GM12878 (cell line): ENCODE measurements at regions not wholly inside any gene's neighbourhood (a gene's known extent, or its start where the extent isn't known, plus 50 kb on each side); places are given as distances from the start of the nearest gene placed in this dataset.

ENCODE experiments used
- ATAC-seq: fragments of 200-7000 bp; cut with Tn5 transposase; 3 replicates; pipeline ENCODE4 v1.9.1; 2020; ENCODE audit warnings: mild to moderate bottlenecking, moderate library complexity
- BruUV-seq: library from RNA; stranded (reverse); fragments of 400-500 nt; replicated peaks from 2 replicates; lab custom pipeline; 2021; lab: Mats Ljungman, UMichigan
- CTCF ChIA-PET: fragments of 300-600 bp; sonication (Branson Sonifier 250); formaldehyde crosslinking; extraction: SDS; loops from one replicate; lab custom pipeline; 2021; ENCODE audit warnings: inconsistent platforms; lab: Yijun Ruan, JAX
- POLR2A ChIA-PET: fragments of 350-600 bp; formaldehyde crosslinking; extraction: SDS; loops from one replicate; lab custom pipeline; 2021; ENCODE audit warnings: inconsistent platforms; lab: Charles Lee
- RAD21 ChIA-PET: fragments of 300-600 bp; sonication (Branson Sonifier 250); formaldehyde crosslinking; loops from one replicate; lab custom pipeline; 2023; ENCODE audit warnings: antibody characterized with exemption; ENCODE audit not compliant: unreplicated experiment; lab: Charles Lee
- SMC1A ChIA-PET: fragments of 300-600 bp; sonication (Branson Sonifier 250); formaldehyde crosslinking; loops from one replicate; lab custom pipeline; 2023; ENCODE audit not compliant: unreplicated experiment, uncharacterized antibody; lab: Charles Lee
- DNase-seq: peaks from one replicate; pipeline ENCODE4 v3.0.0-alpha.2; 2011; ENCODE audit warnings: low read depth, low spot score
- FAIRE-seq: peaks from 3 replicates; lab custom pipeline; 2011; peaks lifted over from hg19 to GRCh38; lab: Jason Lieb, UNC
- H2AFZ ChIP-seq: 2 replicates; pipeline ENCODE4 v1.6.0; 2011; ENCODE audit warnings: low read depth, low read length, control low read depth; ENCODE audit not compliant: control insufficient read depth
- H3K27ac ChIP-seq: 2 replicates; pipeline ENCODE4 v1.5.1; 2011; ENCODE audit warnings: control low read depth; ENCODE audit not compliant: control insufficient read depth, insufficient read depth
- H3K27me3 ChIP-seq, 2 experiments: replicated peaks in 1 of 2; 2 replicates each; pipeline versions ENCODE4 v1.6.0 to v1.6.1; 2011; ENCODE audit warnings: low read length in 1 of 2; ENCODE audit not compliant: control insufficient read depth in 2 of 2, insufficient read depth in 2 of 2
- H3K36me3 ChIP-seq, 2 experiments: 2 replicates each; pipeline ENCODE4 v1.5.1; 2011; ENCODE audit warnings: low read length in 1 of 2; ENCODE audit not compliant: control insufficient read depth in 2 of 2, insufficient read depth in 2 of 2
- H3K4me1 ChIP-seq: 2 replicates; pipeline ENCODE4 v1.6.1; 2011; ENCODE audit warnings: mild to moderate bottlenecking, low read length, moderate library complexity, mixed read lengths; ENCODE audit not compliant: control insufficient read depth, insufficient read depth
- H3K4me2 ChIP-seq: 2 replicates; pipeline ENCODE4 v1.6.0; 2011; ENCODE audit warnings: control low read depth; ENCODE audit not compliant: control insufficient read depth, insufficient read depth
- H3K4me3 ChIP-seq: fragments of 200-600 bp; sonication (generic); 2 replicates; pipeline ENCODE4 v1.5.1; 2016
- H3K79me2 ChIP-seq: 2 replicates; pipeline ENCODE4 v1.6.0; 2011; ENCODE audit warnings: low read length; ENCODE audit not compliant: control insufficient read depth, insufficient read depth
- H3K9ac ChIP-seq: 2 replicates; pipeline ENCODE4 v1.8.0; 2011; ENCODE audit warnings: low read length, control low read depth, mixed read lengths; ENCODE audit not compliant: control insufficient read depth, insufficient read depth
- H3K9me3 ChIP-seq: replicated peaks from 3 replicates; pipeline ENCODE4 v1.5.1; 2011; ENCODE audit warnings: mild to moderate bottlenecking, low read length; ENCODE audit not compliant: control insufficient read depth, insufficient read depth
- H4K20me1 ChIP-seq: 2 replicates; pipeline ENCODE4 v1.6.0; 2011; ENCODE audit not compliant: control insufficient read depth, insufficient read depth
- BMI1 ChIP-seq: fragments of 450-650 bp; IDR thresholded peaks from 2 replicates; pipeline ENCODE4 v1.6.1; 2016; ENCODE audit warnings: mild to moderate bottlenecking, moderate library complexity, borderline replicate concordance
- CREB1 ChIP-seq: IDR thresholded peaks from 2 replicates; pipeline ENCODE4 v1.6.1; 2012; ENCODE audit warnings: low read depth, mild to moderate bottlenecking, inconsistent platforms
- CREM ChIP-seq: IDR thresholded peaks from 2 replicates; pipeline ENCODE4 v1.6.1; 2014; ENCODE audit warnings: antibody characterized with exemption, low read depth
- EP300 ChIP-seq, 2 experiments: fragments of 150-350 bp in 1 of 2; IDR thresholded peaks; 2 replicates each; pipeline ENCODE4 v1.6.1; 2011 to 2012; ENCODE audit warnings: low read depth in 2 of 2, low read length in 2 of 2, borderline replicate concordance in 1 of 2, improper control_type of control experiment in 1 of 2, inconsistent platforms in 1 of 2; ENCODE audit not compliant: control insufficient read depth in 1 of 2
- ETV6 ChIP-seq, 2 experiments: fragments of 450-650 bp in 1 of 2; IDR thresholded peaks in 1 of 2; conservative IDR thresholded peaks in 1 of 2; 2 replicates each; pipeline ENCODE4 v1.6.1; 2014; ENCODE audit warnings: antibody characterized with exemption in 1 of 2, borderline replicate concordance in 1 of 2, low read depth in 1 of 2, mild to moderate bottlenecking in 1 of 2, moderate library complexity in 1 of 2
- KLF5 ChIP-seq: fragments of 450-650 bp; IDR thresholded peaks from 2 replicates; pipeline ENCODE4 v1.6.1; 2014; ENCODE audit warnings: mild to moderate bottlenecking; ENCODE audit not compliant: partially characterized antibody
- MEF2A ChIP-seq: IDR thresholded peaks from 2 replicates; pipeline ENCODE4 v1.6.1; 2011; ENCODE audit warnings: low read depth, mild to moderate bottlenecking, low read length, moderate library complexity; ENCODE audit not compliant: insufficient read depth
- MXI1 ChIP-seq: fragments of 150-350 bp; IDR thresholded peaks from 2 replicates; pipeline ENCODE4 v1.6.1; 2011; ENCODE audit warnings: low read depth, mild to moderate bottlenecking, inconsistent platforms, low read length, improper control_type of control experiment
- NBN ChIP-seq: fragments of 450-650 bp; IDR thresholded peaks from 2 replicates; pipeline ENCODE4 v1.6.1; 2016
- NR2C2 ChIP-seq: IDR thresholded peaks from 2 replicates; pipeline ENCODE4 v1.6.1; 2011; ENCODE audit warnings: borderline replicate concordance, low read depth; ENCODE audit not compliant: control insufficient read depth, insufficient read length
- POLR2A ChIP-seq: IDR thresholded peaks from 2 replicates; pipeline ENCODE4 v1.6.1; 2011; ENCODE audit warnings: low read depth, mild to moderate bottlenecking, low read length
- TBL1XR1 ChIP-seq: IDR thresholded peaks from 2 replicates; pipeline ENCODE4 v1.6.1; 2012; ENCODE audit warnings: low read depth, low read length, improper control_type of control experiment
- TCF7 ChIP-seq: IDR thresholded peaks from 2 replicates; pipeline ENCODE4 v1.6.1; 2014; ENCODE audit warnings: antibody characterized with exemption, borderline replicate concordance
- ZZZ3 ChIP-seq: IDR thresholded peaks from 2 replicates; pipeline ENCODE4 v1.6.1; 2011; ENCODE audit warnings: low read depth; ENCODE audit not compliant: control insufficient read depth, insufficient read length
- in situ Hi-C: fragments of 300-500 bp; cut with MboI; formaldehyde crosslinking; loops from 9 replicates; pipeline ENCODE4 v1.14.3; 2018; ENCODE audit warnings: mixed read lengths
- intact Hi-C: fragments of 100-400 bp; cut with micrococcal nuclease; formaldehyde crosslinking; loops from one replicate; pipeline ENCODE4 v1.14.2; 2022; ENCODE audit not compliant: unreplicated experiment
- TF ChIP-seq, protein P1 (sequence below), 3 experiments: IDR thresholded peaks in 2 of 3; conservative IDR thresholded peaks in 1 of 3; 2 replicates each; pipeline ENCODE4 v1.5.1; 2011; ENCODE audit warnings: low read depth in 3 of 3, low read length in 3 of 3, mild to moderate bottlenecking in 3 of 3, control low read depth in 2 of 3, moderate library complexity in 2 of 3, inconsistent platforms in 1 of 3, mixed read lengths in 1 of 3; ENCODE audit not compliant: control insufficient read depth in 2 of 3, insufficient read depth in 1 of 3; ENCODE audit errors: extremely low read depth in 1 of 3
- TF ChIP-seq, protein P2 (sequence below): fragments of 450-650 bp; IDR thresholded peaks from 2 replicates; pipeline ENCODE4 v1.6.1; 2017; ENCODE audit warnings: mild to moderate bottlenecking
- TF ChIP-seq, protein P3 (sequence below): fragments of 450-650 bp; IDR thresholded peaks from 2 replicates; pipeline ENCODE4 v1.6.1; 2014; ENCODE audit warnings: mild to moderate bottlenecking
- TF ChIP-seq, protein P4 (sequence below): fragments of 450-650 bp; IDR thresholded peaks from 2 replicates; pipeline ENCODE4 v1.6.1; 2016; ENCODE audit warnings: mild to moderate bottlenecking
- TF ChIP-seq, protein P5 (sequence below): fragments of 150-350 bp; IDR thresholded peaks from 2 replicates; pipeline ENCODE4 v1.6.1; 2014; ENCODE audit warnings: mild to moderate bottlenecking, low read depth, low read length

DNA sequence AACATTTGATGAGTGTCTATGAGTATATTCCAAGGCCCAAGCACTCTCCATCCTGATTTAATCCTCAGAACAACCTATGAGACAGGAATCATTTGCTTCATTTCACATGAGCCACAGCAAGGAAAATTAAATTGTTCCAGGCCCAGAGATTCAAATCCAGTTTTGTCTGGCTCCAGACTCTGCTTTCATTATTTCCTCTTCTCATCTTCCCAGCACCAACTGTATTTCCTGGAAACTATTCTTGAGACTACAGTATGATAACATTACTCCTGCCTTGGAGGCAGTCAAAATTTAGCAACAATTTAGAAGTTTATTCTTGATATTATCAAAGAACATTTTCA lies 194.5 kb downstream of the ZNF608 start:
- FAIRE-seq: no peak
- Histone ChIP-seq H3K27ac (no peak overlapping the region), H3K4me1 (no peaks in the 10 kb centered on the region), H3K9me3 (no peaks in the 10 kb centered on the region; the same call in 2 of the 3 replicates), H3K4me2 (no peak overlapping the region), H3K4me3 (no peak overlapping the region), H3K9ac (no peak overlapping the region), H2AFZ (no peak overlapping the region), H3K79me2 (no peaks in the 10 kb centered on the region), H4K20me1 (no peaks in the 10 kb centered on the region), H3K27me3 (no peaks in the 10 kb centered on the region; a peak in 1 of 4 replicates)
- DNase-seq: no peak
- SMC1A ChIA-PET: no interaction called here
- in situ Hi-C loops: no loop called here
- BruUV-seq: no TSS peak
- POLR2A ChIA-PET: no interaction called here
- intact Hi-C loops: no loop called here
- RAD21 ChIA-PET: no interaction called here
- TF ChIP-seq KLF5 (no peak), MEF2A (no peak), BMI1 (no peak), NBN (no peak), TCF7 (no peak), ETV6 (conservative IDR thresholded peaks at IDR 0.05 in 1 of 2, IDR thresholded peaks at IDR 0.05 in 1 of 2; ENCODE audit: borderline replicate concordance in 1 of 2, low read depth in 1 of 2) (no peak), POLR2A (no peak), CREM (no peak), EP300 (IDR thresholded peaks at IDR 0.05; ENCODE audit: borderline replicate concordance in 1 of 2, control insufficient read depth in 1 of 2, low read depth in 2 of 2, low read length in 2 of 2) (no peak), ZZZ3 (no peak), TBL1XR1 (no peak), CREB1 (no peak), NR2C2 (no peak), MXI1 (no peak)
- TF ChIP-seq, protein P1, sequence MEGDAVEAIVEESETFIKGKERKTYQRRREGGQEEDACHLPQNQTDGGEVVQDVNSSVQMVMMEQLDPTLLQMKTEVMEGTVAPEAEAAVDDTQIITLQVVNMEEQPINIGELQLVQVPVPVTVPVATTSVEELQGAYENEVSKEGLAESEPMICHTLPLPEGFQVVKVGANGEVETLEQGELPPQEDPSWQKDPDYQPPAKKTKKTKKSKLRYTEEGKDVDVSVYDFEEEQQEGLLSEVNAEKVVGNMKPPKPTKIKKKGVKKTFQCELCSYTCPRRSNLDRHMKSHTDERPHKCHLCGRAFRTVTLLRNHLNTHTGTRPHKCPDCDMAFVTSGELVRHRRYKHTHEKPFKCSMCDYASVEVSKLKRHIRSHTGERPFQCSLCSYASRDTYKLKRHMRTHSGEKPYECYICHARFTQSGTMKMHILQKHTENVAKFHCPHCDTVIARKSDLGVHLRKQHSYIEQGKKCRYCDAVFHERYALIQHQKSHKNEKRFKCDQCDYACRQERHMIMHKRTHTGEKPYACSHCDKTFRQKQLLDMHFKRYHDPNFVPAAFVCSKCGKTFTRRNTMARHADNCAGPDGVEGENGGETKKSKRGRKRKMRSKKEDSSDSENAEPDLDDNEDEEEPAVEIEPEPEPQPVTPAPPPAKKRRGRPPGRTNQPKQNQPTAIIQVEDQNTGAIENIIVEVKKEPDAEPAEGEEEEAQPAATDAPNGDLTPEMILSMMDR (IDR thresholded peaks at IDR 0.05 in 2 of 3, conservative IDR thresholded peaks at IDR 0.05 in 1 of 3; ENCODE audit: control insufficient read depth in 2 of 3, extremely low read depth in 1 of 3, insufficient read depth in 1 of 3, low read depth in 3 of 3, low read length in 3 of 3): no peak
- TF ChIP-seq, protein P2, sequence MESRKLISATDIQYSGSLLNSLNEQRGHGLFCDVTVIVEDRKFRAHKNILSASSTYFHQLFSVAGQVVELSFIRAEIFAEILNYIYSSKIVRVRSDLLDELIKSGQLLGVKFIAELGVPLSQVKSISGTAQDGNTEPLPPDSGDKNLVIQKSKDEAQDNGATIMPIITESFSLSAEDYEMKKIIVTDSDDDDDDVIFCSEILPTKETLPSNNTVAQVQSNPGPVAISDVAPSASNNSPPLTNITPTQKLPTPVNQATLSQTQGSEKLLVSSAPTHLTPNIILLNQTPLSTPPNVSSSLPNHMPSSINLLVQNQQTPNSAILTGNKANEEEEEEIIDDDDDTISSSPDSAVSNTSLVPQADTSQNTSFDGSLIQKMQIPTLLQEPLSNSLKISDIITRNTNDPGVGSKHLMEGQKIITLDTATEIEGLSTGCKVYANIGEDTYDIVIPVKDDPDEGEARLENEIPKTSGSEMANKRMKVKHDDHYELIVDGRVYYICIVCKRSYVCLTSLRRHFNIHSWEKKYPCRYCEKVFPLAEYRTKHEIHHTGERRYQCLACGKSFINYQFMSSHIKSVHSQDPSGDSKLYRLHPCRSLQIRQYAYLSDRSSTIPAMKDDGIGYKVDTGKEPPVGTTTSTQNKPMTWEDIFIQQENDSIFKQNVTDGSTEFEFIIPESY: no peak
- TF ChIP-seq, protein P3, sequence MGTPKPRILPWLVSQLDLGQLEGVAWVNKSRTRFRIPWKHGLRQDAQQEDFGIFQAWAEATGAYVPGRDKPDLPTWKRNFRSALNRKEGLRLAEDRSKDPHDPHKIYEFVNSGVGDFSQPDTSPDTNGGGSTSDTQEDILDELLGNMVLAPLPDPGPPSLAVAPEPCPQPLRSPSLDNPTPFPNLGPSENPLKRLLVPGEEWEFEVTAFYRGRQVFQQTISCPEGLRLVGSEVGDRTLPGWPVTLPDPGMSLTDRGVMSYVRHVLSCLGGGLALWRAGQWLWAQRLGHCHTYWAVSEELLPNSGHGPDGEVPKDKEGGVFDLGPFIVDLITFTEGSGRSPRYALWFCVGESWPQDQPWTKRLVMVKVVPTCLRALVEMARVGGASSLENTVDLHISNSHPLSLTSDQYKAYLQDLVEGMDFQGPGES: no peak
- TF ChIP-seq, protein P4, sequence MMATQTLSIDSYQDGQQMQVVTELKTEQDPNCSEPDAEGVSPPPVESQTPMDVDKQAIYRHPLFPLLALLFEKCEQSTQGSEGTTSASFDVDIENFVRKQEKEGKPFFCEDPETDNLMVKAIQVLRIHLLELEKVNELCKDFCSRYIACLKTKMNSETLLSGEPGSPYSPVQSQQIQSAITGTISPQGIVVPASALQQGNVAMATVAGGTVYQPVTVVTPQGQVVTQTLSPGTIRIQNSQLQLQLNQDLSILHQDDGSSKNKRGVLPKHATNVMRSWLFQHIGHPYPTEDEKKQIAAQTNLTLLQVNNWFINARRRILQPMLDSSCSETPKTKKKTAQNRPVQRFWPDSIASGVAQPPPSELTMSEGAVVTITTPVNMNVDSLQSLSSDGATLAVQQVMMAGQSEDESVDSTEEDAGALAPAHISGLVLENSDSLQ: no peak
- TF ChIP-seq, protein P5, sequence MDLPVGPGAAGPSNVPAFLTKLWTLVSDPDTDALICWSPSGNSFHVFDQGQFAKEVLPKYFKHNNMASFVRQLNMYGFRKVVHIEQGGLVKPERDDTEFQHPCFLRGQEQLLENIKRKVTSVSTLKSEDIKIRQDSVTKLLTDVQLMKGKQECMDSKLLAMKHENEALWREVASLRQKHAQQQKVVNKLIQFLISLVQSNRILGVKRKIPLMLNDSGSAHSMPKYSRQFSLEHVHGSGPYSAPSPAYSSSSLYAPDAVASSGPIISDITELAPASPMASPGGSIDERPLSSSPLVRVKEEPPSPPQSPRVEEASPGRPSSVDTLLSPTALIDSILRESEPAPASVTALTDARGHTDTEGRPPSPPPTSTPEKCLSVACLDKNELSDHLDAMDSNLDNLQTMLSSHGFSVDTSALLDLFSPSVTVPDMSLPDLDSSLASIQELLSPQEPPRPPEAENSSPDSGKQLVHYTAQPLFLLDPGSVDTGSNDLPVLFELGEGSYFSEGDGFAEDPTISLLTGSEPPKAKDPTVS: no peak
- TF ChIP-seq, all 136 proteins: peak for 0
- no peak for ATAC-seq
- CTCF ChIA-PET: no interaction called here
- no peaks in the 10 kb centered on the region for H3K36me3 ChIP-seq
